ENCODE measurements at regions not wholly inside any gene's neighbourhood (a gene's known extent, or its start where the extent isn't known, plus 50 kb on each side); places are given as distances from the start of the nearest gene placed in this dataset.

GRCh38 chr21:17050646-17051045 is 462.2 kb upstream of the CXADR start:
- TF ChIP-seq CTCF (IDR thresholded peaks at IDR 0.05; ENCODE audit: low read depth, low read length): no peak
- no peak overlapping the region for H3K4me3 ChIP-seq (replicated peaks in 1 of 2; ENCODE audit: low read depth in 2 of 2, low read length in 2 of 2)
- no peak for DNase-seq (ENCODE audit: low read depth in 2 of 2)

GRCh38 chr21:17051054-17051453 is 461.8 kb upstream of the CXADR start:
- no peak for TF ChIP-seq CTCF (IDR thresholded peaks at IDR 0.05; ENCODE audit: low read depth, low read length)

GRCh38 chr21:17053321-17053720 is 459.5 kb upstream of the CXADR start:
- no peak for TF ChIP-seq CTCF (IDR thresholded peaks at IDR 0.05; ENCODE audit: low read depth, low read length)
- no peak overlapping the region for H3K4me3 ChIP-seq (replicated peaks in 1 of 2; ENCODE audit: low read depth in 2 of 2, low read length in 2 of 2)
- no peak for DNase-seq (ENCODE audit: low read depth in 2 of 2)

More at GRCh38 chr21:17051054-17051453, 461.8 kb upstream of the CXADR start:
- no peak for DNase-seq (ENCODE audit: low read depth in 2 of 2)
- H3K4me3 ChIP-seq (replicated peaks in 1 of 2; ENCODE audit: low read depth in 2 of 2, low read length in 2 of 2): no peak overlapping the region

GRCh38 chr21:17059936-17060335 is 452.9 kb upstream of the CXADR start:
- H3K4me3 ChIP-seq (replicated peaks in 1 of 2; ENCODE audit: low read depth in 2 of 2, low read length in 2 of 2): no peak overlapping the region
- DNase-seq (ENCODE audit: low read depth in 2 of 2): no peak
- no peak for TF ChIP-seq CTCF (IDR thresholded peaks at IDR 0.05; ENCODE audit: low read depth, low read length)

GRCh38 chr21:17066006-17066405 is 446.8 kb upstream of the CXADR start:
- TF ChIP-seq CTCF (IDR thresholded peaks at IDR 0.05; ENCODE audit: low read depth, low read length): no peak
- DNase-seq (ENCODE audit: low read depth in 2 of 2): no peak

GRCh38 chr21:17071093-17071492 is 441.8 kb upstream of the CXADR start:
- DNase-seq (ENCODE audit: low read depth in 2 of 2): no peak
- H3K4me3 ChIP-seq (replicated peaks in 1 of 2; ENCODE audit: low read depth in 2 of 2, low read length in 2 of 2): no peak overlapping the region

More at GRCh38 chr21:17066006-17066405, 446.8 kb upstream of the CXADR start:
- no peak overlapping the region for H3K4me3 ChIP-seq (replicated peaks in 1 of 2; ENCODE audit: low read depth in 2 of 2, low read length in 2 of 2)

More at GRCh38 chr21:17071093-17071492, 441.8 kb upstream of the CXADR start:
- TF ChIP-seq CTCF (IDR thresholded peaks at IDR 0.05; ENCODE audit: low read depth, low read length): no peak
